Activated CD4-positive, alpha-beta T cell treated with anti-CD3 and anti-CD28 coated beads for 48 hours (primary cell): ENCODE measurements at regions not wholly inside any gene's neighbourhood (a gene's known extent, or its start where the extent isn't known, plus 50 kb on each side); places are given as distances from the start of the nearest gene placed in this dataset.

Experiments used
- DNase-seq: peaks from one replicate; pipeline ENCODE4 v3.0.0-alpha.2; 2020

DNA sequence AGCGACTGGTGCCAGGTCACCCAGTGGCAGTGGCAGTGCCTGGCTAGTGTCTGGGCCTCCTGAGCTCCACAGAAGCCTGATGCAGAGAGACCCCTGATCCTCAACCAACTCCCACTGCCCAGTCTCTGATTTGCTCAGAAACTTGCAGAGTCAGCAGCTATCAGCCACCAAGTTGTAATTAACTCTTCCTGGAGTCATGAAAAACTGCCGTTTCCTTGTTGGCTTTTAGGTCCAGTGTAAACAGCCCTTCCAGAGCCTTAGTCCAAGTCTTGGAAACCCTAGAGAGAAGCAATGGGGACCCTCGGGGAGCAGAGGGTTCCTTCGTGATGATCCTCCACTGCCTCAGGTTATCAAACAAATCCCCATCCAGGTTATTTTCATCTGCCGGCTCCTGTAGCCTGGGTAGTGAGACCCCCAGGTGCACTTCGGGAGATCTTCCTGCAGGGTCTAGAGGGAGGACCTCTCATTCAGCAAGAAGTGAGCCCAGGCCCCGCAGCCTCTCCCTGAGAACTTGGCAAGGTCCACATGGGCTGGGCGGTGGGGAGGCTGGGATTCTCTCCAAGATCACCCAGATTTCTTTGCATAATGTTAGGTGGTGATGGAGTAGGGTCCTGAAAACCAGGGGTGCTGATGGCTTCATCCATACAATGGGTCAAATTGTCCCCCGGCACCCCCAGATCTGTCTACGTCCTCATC, 137.7 kb upstream of the HDAC4 start:
- no peak for DNase-seq

DNA sequence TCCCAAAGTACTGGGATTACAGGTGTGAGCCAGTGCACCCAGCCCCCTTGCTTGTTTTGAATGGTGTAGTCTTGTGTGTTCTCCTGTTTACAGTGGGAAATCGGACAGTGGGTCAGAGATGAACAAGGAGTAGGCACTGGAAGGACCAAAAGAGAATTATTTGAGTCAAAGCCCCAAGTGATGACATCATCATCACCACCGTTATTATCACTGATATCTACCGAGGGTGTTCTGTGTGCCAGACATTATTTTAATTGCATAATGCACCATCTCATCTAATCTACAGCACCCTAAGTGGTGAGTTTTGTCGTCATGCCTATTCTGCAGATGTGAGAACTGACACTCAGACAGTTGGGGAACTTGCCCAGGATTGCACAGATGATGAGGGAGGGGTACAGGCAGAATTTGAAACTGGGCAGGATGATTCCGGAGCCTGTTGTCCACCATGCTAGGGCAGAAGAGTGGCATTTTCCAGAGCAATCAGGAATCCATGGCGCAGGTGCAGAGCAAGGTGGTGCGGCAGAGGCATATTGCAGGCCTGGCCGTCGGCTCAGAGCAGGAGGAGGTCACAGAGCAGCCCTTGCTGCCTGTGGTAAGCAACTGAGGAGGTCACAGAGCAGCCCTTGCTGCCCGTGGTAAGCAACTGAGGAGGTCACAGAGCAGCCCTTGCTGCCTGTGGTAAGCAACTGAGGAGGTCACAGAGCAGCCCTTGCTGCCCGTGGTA, 137.0 kb upstream of the HDAC4 start:
- no peak for DNase-seq

DNA sequence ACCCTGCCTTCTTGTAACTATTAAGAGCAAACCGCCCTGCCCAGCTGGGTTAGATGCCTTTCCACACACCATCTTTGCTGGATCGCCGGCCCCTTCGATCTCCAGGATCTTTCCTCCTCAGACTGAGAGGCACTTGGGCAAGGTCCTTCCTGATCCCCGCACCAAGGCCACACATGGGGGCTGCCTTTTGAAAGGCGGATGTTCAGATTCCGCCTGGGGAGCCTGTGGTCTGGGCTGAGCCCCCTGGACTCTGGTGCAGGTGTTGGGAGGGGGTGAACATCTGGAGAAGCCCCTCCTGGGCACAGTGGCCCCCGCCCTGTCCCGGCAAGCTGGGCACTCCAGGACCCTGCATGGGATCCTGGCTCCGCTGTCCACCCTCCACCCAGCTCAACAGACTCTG, 135.4 kb upstream of the HDAC4 start:
- DNase-seq: no peak

DNA sequence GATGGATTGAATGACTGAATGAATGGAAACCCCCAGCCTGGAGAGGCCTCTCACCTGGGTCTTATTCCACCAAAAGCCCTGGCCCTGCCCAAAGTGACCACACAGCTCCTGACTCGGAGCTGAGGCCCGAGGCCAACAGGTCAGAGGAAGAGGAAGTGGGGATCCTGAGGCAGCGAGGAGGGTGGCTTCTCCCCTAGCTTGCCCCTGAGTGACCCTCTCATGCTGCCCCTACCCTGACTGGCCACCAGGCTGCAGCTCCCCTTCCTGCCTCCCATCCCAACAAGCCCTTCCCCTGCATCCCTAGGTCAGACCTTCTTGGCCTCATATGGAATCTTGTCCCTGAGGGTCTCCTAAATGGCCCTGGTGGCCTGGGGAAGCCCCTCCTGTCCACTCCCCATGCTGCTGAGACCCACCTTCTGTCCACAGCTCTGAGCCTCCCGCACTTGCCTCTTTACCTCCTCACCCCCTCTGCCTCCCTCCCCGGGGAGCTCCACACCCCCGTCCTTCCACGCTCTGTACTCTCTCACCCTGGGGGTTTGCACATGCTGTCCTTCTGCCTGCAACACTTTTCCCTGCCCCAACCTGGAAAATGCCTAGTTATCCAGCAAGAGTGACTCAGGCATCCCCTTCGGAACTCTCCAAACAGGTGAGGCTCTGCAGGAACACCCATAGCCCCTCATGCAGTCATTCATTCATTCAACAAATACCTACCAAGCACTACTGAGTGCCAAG, 134.8 kb upstream of the HDAC4 start:
- DNase-seq: no peak

DNA sequence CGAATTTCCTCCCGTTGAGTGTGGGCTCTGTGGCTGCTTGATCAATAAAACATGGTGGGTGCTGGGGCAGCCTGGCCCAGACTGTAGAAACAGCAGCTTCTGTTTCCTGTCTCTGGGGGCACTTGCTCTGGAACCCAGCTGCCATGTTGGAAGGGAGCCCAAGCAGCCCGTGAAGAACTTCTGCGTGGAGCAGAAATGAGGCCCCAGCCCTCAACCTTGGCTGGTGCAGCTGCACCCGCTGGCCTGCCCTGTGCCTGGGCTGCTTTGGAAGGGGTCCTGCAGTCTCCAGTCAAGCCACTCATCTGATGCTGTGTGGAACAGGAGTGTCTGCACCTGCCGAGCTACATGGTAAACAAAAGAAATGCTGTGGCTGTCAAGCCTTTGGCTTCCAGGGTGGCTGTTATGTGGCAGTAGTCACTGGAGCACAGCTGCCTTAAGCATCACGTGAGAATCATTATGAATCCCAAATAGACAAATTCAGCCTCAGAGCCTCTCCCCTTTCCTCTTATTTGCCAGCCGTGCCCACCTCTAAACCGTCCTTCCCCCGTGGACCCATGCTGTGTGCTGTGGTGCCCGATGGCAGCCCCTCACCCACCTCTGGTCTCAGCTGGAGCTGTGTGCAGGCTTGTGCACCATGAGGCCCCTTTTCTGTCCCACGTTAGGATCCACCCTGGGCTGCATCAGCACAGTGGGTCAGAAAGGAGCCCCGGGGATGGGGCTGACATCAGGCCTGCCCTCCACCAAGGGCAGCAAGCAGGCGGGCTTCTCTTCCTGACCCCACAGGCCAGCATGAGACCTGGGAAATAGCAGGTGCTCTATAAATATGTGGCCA, 134.0 kb upstream of the HDAC4 start:
- no peak for DNase-seq

DNA sequence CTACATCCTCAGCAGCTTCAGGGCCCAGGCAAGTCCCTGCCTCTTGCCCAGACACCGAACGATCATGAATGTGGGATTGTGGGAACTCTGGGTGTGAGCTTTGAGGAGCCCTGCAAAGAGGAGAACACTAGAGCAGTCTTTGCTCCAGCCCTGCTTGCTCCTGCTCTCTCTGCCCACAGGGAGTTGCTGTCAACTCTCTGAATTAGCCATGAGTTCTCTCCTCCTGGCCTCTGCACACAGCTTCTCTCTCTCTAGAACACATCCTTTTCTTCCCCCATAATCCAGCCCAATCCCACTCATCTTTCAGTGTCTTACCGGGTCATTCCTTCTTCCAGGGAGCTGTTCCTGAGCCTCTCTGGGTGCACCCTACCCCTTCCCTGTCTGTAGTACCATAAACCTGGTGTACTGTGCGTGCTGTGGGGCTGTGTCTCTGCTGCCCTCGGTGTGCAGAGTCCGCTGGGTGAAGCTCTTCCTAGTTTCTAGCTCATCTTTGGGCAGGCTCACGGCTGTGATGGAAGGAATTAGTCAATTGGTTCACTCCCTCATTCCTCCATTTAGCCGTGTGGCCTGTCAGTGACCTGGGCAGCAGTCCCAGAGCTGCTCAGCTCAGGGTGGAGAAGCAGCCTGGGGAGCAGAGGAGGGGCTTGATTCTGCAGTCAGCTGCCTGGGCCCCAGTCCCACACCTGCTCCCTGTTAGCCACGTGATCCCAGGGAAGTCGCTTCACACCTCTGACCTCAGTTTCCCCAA, 132.9 kb upstream of the HDAC4 start:
- no peak for DNase-seq

DNA sequence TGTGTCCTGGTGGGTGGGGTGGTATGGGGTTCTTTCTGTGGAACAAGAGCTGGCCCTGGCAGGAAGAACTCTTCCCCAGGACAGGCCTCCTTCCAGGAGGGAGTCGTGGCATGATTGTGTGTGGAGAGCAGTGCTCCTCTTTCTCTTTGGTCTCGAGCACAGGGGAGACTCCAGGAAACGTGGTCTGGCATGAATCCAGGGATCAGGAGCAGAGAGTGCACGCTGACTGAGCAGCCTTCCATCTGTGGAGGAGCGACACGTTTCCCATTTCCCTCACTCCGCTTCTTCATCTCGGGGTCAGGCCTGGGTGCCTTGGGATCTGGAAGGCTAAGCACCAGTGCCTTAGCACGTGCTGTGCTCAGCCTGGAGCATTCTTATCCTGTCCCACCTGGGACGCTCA, 132.0 kb upstream of the HDAC4 start:
- DNase-seq: no peak

DNA sequence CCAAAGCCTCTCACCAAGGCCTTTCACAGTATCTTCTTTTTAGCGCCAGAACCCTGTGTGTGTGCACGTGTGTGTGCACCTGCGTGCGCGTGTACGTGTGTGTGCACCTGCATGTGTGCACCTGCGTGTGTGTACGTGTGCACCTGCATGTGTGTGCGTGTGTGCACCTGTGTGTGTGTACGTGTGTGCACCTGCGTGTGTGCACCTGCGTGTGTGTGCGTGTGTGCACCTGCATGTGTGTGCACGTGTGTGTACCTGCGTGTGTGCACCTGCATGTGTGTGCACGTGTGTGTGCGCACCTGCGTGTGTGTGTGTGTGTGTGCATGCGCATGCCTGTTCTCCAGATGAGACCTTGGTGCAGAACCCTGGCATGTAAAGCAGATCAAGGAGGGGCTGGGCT, 131.4 kb upstream of the HDAC4 start:
- DNase-seq: no peak

DNA sequence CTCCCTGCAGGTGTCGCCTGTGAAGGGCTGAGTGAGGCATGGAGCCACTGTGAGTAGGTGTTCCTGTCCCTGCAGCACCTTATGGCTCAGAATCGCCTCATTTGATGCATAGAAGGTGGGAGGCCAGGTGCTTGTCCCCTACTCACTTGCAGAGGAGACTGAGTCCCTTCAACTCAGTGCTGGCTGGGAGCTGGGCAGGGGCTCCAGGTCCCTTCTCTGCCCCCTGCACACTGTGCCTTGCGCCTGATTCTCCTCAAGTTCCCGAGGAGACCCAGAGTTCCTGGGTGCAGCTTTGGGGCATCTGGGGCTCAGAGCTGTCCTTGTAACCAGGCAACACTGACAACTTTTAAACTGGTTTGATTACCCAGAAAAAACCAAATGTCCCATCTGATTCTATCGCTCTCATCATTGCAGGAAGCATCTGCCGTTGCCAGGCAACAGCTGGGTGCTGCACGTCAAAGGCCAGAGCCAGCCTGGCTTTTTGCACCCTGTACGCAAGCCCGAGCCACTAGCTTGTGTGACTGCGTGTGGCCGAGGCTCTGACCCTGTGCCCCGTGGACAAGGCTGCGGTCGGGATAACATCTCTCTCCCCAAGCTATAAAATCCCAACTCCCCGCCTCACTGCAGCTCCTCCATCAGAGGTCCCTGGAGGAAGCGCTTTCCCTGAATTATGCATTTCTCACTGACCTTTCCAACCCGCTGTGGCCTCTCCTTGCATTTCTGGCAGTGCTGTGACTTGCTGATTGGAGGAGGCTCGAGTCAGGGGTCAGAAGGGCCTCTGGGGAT, 130.8 kb upstream of the HDAC4 start:
- DNase-seq: no peak

DNA sequence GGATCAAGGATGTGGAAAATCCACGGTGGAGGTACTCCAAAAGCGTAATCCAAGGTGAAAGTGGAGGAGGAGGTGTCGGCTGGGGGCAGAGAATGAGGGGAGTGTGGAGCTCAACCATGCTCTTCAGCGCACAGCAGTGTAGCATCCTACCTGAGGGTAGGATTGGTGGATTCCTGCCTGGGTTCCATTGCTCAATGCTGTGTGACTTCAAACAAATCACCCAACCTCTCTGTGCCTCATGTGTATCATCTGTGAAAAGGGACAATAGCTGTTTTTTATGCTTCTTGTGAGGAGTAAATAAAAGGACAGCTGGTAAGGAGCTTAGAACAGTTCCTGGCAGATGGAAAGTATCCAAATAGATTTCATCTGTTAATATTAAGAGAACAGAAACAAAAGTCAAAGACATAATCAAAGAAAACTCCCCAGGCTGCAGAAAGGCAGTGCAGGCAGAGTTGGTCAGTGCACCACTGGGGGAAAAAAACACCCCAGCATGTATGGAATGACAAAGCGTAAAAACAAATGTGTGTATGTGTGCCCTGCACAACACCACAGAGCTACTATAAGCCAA, 130.0 kb upstream of the HDAC4 start:
- no peak for DNase-seq

DNA sequence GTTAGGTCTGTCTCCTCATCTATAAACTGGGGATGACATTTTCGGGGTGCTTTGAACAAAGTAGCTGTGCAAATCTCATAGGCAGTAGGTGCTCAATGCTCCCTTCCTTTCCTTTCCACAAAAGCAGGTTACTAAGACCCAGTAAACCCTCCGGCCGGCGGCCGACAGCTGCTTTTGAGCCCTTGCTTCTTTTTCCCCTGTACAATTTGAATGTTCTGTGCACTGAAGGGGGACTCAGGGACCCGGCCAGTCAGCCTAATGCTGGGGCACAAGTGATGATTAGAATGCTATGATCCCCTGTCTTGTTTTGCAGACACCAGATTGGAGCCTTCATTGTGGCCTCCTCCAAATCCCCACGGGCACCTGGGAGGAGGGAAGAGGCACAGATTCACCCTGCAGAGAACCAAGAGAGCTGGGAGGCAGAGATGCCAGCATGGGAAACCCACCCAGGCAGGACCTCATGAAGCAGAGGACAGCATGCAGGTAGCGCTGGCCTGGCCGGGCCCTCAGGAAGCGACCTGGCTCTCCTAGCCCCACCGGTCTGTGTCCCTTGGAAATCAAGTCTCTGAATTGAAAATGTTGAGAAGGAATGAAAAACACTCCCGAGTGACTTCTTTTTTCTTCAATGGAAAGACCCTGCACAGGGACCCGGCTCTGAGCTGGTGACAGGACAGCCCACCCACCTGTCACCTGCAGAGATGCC, 128.6 kb upstream of the HDAC4 start:
- DNase-seq: no peak

DNA sequence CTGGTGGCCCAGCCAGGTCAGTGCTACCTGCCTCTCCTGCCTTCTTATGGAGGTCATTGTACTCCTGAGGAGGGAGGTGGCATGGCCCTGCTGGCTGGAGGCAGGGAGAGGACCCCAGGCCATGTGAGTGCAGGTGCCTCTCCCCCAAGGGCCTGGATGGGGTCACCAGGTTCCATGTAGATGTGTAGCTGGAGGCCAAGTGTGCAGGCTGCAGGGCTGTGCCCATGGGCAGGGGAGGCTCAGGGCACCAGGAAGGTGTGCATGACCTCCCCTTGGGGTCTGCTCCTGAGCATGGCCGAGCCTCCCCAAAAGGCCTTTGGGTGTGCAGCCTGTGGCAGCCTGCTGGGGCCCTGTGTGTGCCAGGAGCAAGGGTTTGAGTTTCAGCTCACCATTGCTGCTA, 128.1 kb upstream of the HDAC4 start:
- DNase-seq: no peak

DNA sequence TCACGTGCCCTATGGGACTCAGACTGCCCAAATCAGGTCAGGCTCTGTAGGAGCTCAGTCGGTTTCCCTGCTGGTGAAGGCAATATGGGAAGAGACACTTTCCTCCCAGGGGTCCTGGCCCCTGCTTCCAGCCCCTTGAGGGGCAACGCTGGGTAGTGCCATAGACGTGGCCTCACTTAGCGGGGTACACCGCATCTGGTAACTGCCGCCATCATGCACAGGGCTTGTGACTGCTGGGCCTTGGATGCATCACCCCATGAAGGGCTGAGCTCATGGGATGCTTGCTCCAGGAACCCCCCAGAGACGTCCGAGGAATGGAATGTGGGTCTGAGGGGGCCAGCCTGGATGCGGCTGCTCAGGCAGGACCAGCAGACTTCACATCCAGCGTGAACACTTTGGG, 127.3 kb upstream of the HDAC4 start:
- DNase-seq: no peak

DNA sequence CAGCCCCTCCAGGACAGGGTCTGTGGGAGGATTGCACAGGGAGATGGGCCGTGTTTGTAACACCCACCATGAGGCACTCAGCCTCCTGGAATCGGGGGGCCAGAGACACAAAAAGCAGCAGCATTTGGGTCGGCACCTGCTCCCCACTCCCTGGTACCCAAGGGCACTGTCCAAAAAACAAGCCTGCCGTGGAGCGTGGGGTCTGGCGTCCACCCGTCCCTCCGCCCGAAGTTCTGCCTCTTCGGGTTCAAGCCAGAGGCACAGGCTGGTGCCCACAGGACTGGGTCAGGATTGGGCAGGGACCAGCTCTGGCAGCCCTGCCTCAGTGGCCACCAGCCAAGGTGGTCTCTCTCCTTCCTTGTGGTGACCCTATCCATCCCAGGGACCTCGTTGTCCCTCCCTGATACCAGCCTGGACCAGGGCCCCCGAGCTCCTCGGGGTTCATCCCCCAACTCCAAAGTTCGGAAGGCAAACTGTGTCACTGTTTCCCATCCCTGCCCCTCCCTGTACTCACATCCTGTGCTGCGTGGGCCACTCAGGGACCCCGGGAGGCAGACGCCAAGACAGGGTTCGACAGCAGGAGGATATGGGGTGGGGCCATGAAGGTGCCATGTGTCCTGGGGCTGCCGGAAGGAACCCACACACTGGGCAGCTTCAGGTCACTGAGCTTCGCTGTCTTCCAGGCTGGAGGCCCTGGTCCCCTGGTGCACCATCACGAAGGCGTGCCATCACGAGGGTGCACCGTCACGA, 126.0 kb upstream of the HDAC4 start:
- DNase-seq: no peak

DNA sequence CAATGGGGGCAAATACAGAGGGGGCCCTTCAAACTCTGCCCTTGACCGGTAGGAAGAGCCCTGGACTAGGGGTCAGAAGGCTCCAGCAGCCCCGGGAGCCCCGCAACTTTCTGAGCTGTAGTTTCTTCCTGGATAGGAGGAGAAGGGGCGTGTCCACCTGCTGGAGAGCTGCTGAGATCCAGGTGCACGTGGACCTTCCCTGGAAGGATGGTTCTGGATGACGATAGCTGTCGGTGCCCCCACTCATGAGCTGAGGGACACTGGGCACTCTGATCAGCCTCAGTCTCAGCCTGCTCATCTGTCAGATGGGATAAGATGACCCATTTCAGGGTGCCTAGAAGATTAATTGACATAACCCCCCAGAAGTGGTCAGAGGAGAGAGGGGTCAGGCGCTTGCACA, 125.2 kb upstream of the HDAC4 start:
- DNase-seq: no peak

DNA sequence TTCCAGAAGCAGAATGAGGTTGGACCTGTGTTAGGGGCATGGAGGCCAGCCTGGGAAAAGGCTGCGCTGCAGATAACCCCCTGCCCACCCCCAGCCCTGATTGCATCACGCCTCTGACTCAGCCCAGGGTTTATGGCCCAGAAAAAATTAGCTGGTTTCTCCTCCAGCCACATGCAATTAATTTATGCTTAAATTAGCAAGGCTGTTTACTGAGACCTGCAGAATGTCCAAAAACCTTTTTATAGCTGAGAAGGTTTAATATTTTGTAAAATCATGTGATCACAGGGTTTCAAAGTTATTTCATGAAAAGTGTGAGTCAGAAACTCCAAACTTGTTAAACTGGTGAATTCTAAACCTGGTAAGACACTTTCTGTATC, 123.1 kb upstream of the HDAC4 start:
- DNase-seq: no peak

DNA sequence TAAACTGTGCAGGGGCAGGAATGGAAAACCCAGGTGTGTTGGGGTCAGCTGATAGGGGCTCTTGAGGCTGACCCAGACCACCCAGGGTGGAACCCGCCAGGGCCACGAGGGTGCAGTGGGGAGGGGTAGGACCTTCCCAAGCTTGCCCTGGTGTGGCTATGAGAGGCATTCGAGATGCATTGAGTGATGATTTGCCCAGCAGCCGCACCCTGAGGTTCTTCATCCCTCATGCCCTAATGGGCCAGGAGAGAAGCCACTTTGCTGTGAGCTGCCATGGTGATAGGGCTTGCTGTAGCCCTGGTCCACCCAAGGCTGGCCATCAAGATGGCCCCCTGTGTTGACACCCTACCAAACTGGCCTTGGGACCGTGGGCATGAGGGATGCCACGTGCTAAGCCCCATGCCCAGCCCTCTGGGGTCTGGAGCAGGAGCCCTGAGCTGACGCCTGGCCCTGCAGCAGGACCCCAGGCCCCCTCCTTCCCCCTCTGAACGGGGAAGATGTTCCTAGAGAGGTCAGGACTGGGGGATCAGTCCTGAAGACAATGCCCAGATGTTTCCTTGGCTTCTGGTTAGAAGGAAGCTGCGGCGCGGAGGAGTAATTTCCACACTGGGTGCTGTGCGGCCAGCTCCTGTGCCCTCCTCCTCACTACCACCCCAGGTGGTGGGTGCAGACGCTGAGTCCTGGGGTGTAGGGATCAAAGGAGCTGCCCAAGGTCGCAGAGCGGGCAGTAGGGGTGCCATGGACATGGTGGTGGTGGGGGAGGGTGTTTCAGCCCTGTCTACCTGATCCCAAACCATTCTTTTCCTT, 122.5 kb upstream of the HDAC4 start:
- no peak for DNase-seq

DNA sequence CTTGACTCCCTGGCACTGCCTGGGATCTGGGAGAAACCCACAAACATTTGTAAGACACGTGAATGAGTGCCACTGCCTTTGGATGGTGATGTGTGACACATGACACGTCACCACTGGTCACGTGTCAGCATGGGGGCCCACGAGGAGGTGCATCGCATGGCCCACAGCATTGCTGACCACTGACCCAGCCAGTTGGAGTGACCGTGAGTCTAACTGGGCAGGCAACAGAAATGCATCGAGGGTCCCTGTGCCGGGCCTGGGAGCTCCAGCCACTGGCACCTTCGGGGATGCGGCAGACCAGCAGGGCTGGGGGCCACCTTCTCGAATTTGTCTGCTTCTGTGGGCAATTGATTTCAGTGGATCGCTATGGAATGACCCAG, 121.9 kb upstream of the HDAC4 start:
- no peak for DNase-seq
